HepG2 (cell line): ENCODE measurements at regions not wholly inside any gene's neighbourhood (a gene's known extent, or its start where the extent isn't known, plus 50 kb on each side); places are given as distances from the start of the nearest gene placed in this dataset.

Experiments
- ATAC-seq: fragments of 200-7000 bp; cut with Tn5 transposase; 3 replicates; pipeline ENCODE4 v1.9.1; 2020; ENCODE audit warnings: mild to moderate bottlenecking, moderate library complexity
- BruUV-seq: library from RNA; stranded (reverse); fragments of 400-500 nt; replicated peaks from 2 replicates; lab custom pipeline; 2021; lab: Mats Ljungman, UMichigan
- CTCF ChIA-PET: fragments of 300-600 bp; formaldehyde crosslinking; extraction: SDS; loops from one replicate; lab custom pipeline; 2021; ENCODE audit warnings: low total read pairs, inconsistent platforms, low intra/inter-chr PET ratio; lab: Yijun Ruan, JAX
- POLR2A ChIA-PET: fragments of 350-600 bp; sonication (Branson Sonifier 250); formaldehyde crosslinking; loops from one replicate; lab custom pipeline; 2020; ENCODE audit warnings: antibody characterized with exemption, inconsistent platforms; lab: Yijun Ruan, JAX
- DNase-seq: peaks from one replicate; pipeline ENCODE4 v3.0.0-alpha.2; 2015; ENCODE audit warnings: low spot score
- FAIRE-seq: peaks from 3 replicates; lab custom pipeline; 2011; peaks lifted over from hg19 to GRCh38; lab: Jason Lieb, UNC
- H2AFZ ChIP-seq: one replicate; pipeline ENCODE4 v1.6.1; 2011; ENCODE audit warnings: low read length, inconsistent platforms
- H3K27ac ChIP-seq: fragments of 300-600 bp; 3 replicates; pipeline ENCODE4 v1.8.0; 2011; ENCODE audit warnings: mixed run types, mild to moderate bottlenecking, mixed read lengths, low read length, inconsistent platforms; ENCODE audit not compliant: insufficient read depth; ENCODE audit errors: extremely low read length
- H3K27me3 ChIP-seq, 2 experiments: fragments of 200-600 bp in 1 of 2; 2 replicates in 1 of 2; 3 replicates in 1 of 2; pipeline versions ENCODE4 v1.6.0 to v1.8.0; 2011; ENCODE audit warnings: low read length in 2 of 2, mild to moderate bottlenecking in 2 of 2, moderate library complexity in 2 of 2, inconsistent platforms in 1 of 2; ENCODE audit not compliant: insufficient read depth in 2 of 2, control insufficient read depth in 1 of 2
- H3K36me3 ChIP-seq, 2 experiments: fragments of 200-600 bp in 1 of 2; replicated peaks in 1 of 2; 2 replicates in 1 of 2; 3 replicates in 1 of 2; pipeline versions ENCODE4 v1.5.1 to v1.8.0; 2011; ENCODE audit warnings: low read length in 2 of 2, inconsistent platforms in 1 of 2; ENCODE audit not compliant: insufficient read depth in 2 of 2, control insufficient read depth in 1 of 2
- H3K4me1 ChIP-seq: 2 replicates; pipeline ENCODE4 v1.5.1; 2012; ENCODE audit warnings: low read length, inconsistent platforms; ENCODE audit not compliant: insufficient read depth
- H3K4me2 ChIP-seq: 2 replicates; pipeline ENCODE4 v1.6.0; 2011; ENCODE audit warnings: low read depth, low read length, inconsistent platforms
- H3K4me3 ChIP-seq, 3 experiments: fragments of 200-600 bp in 1 of 3; sonication (generic), shearing (Covaris generic) in 1 of 3; replicated peaks in 1 of 3; 2 replicates each; pipeline ENCODE4 v1.5.1; 2011 to 2016; ENCODE audit warnings: low read length in 3 of 3, inconsistent platforms in 2 of 3, low read depth in 2 of 3, mild to moderate bottlenecking in 2 of 3, control low read depth in 1 of 3, mixed read lengths in 1 of 3; ENCODE audit not compliant: insufficient read depth in 1 of 3
- H3K79me2 ChIP-seq: one replicate; pipeline ENCODE4 v1.6.1; 2011; ENCODE audit warnings: low read length, inconsistent platforms; ENCODE audit not compliant: insufficient read depth
- H3K9ac ChIP-seq: 2 replicates; pipeline ENCODE4 v1.6.0; 2011; ENCODE audit warnings: mild to moderate bottlenecking, low read depth, low read length, inconsistent platforms; ENCODE audit not compliant: insufficient read depth
- H3K9me3 ChIP-seq: 2 replicates; pipeline ENCODE4 v1.5.1; 2012; ENCODE audit warnings: mild to moderate bottlenecking, low read length
- H4K20me1 ChIP-seq: 2 replicates; pipeline ENCODE4 v1.6.0; 2011; ENCODE audit warnings: inconsistent platforms, mild to moderate bottlenecking, low read length, moderate library complexity; ENCODE audit not compliant: insufficient read depth
- EEA1 ChIP-seq: sonication (generic); formaldehyde crosslinking; IDR thresholded peaks from 2 replicates; pipeline ENCODE4 v1.5.1; 2020; ENCODE audit warnings: mild to moderate bottlenecking, missing genetic modification reagents, borderline replicate concordance
- ETV6 ChIP-seq: sonication (generic); formaldehyde crosslinking; conservative IDR thresholded peaks from 2 replicates; pipeline ENCODE4 v1.4.0; 2020; ENCODE audit warnings: missing genetic modification reagents
- HES4 ChIP-seq: sonication (generic); formaldehyde crosslinking; IDR thresholded peaks from 2 replicates; pipeline ENCODE4 v1.9.0; 2021; ENCODE audit warnings: mild to moderate bottlenecking, missing genetic modification reagents, borderline replicate concordance
- KIAA2018 ChIP-seq: sonication (generic); formaldehyde crosslinking; IDR thresholded peaks from 2 replicates; pipeline ENCODE4 v1.5.0; 2020; ENCODE audit warnings: mild to moderate bottlenecking, missing genetic modification reagents, borderline replicate concordance
- NR1H2 ChIP-seq: sonication (generic); formaldehyde crosslinking; IDR thresholded peaks from 2 replicates; pipeline ENCODE4 v1.8.1; 2022; ENCODE audit warnings: low read depth, missing genetic modification reagents, borderline replicate concordance
- RFXANK ChIP-seq: IDR thresholded peaks from 2 replicates; pipeline ENCODE4 v1.6.1; 2016
- ZBED4 ChIP-seq: sonication (generic); formaldehyde crosslinking; IDR thresholded peaks from 2 replicates; pipeline ENCODE4 v1.4.0; 2020; ENCODE audit warnings: missing genetic modification reagents, borderline replicate concordance
- ZMYM4 ChIP-seq: sonication (generic); formaldehyde crosslinking; IDR thresholded peaks from 2 replicates; pipeline ENCODE4 v1.8.1; 2023; ENCODE audit warnings: mild to moderate bottlenecking, missing genetic modification reagents
- ZNF124 ChIP-seq: sonication (generic); formaldehyde crosslinking; IDR thresholded peaks from 2 replicates; pipeline ENCODE4 v1.4.0; 2020; ENCODE audit warnings: missing genetic modification reagents
- ZNF552 ChIP-seq: sonication (generic); formaldehyde crosslinking; IDR thresholded peaks from 2 replicates; pipeline ENCODE4 v1.9.0; 2022; ENCODE audit warnings: missing genetic modification reagents, mild to moderate bottlenecking, borderline replicate concordance
- ZNF713 ChIP-seq: sonication (generic); formaldehyde crosslinking; IDR thresholded peaks from 2 replicates; pipeline ENCODE4 v1.4.0; 2020; ENCODE audit warnings: mild to moderate bottlenecking, missing genetic modification reagents
- ZNF879 ChIP-seq: sonication (generic); formaldehyde crosslinking; IDR thresholded peaks from 2 replicates; pipeline ENCODE4 v1.8.1; 2023; ENCODE audit warnings: missing genetic modification reagents
- WGBS: methylation state at CpG from one replicate; pipeline ENCODE4 v1.1.6; 2017; ENCODE audit warnings: low lambda C conversion rate; 5-methylcytosine and 5-hydroxymethylcytosine counted together
- in situ Hi-C: cut with HindIII; loops from 2 replicates; pipeline ENCODE4 v1.10.0; 2017; ENCODE audit warnings: low pct_unique_long_range_greater_than_20kb; ENCODE audit not compliant: extremely low pct_ligation_motif_present
- intact Hi-C: fragments of 100-400 bp; cut with micrococcal nuclease; formaldehyde crosslinking; loops from one replicate; pipeline ENCODE4 v1.10.0; 2022; ENCODE audit not compliant: unreplicated experiment

DNA sequence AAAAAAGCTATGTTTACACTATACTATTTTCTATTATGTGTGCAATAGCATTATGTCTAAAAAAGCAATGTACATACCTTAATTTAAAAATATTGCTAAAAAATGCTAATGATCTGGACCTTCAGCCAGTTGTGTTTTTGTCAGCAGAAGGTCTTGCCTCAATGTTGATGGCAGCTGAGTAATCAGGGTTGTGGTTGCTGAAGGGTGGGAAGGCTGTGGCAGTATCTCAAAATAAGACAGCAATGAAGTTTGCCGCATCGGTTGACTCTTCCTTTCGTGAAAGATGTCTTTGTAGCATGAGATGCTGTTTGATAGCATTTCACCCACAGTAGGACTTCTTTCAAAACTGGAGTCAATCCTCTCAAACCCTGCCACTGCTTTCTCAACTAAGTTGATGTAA is 134.7 kb upstream of the CDYL start (continued):
- TF ChIP-seq ZNF879 (CRISPR knock-in tag): no peak
- TF ChIP-seq RFXANK (CRISPR knock-in tag): no peak

DNA sequence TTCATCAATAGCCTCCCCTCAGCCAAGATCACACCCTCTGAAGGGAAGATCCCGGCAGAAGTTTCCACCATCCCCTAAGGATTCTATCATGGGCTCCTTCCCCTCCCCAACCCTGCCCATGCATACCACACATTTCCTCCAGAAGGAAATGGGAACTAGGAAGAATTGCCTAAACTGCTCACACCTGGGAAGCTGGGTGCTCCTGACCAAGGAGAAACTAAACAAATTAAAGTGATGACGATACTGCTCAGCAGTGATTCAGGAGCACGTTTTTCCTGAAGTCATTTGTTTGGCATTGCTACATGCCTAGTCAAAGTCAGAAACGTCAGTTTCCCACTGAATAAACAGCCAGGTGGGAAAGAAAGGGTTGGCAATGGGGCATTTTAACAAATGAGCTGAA is 136.1 kb upstream of the CDYL start:
- no peaks in the 10 kb centered on the region for H4K20me1 ChIP-seq
- no peak overlapping the region for H3K27ac ChIP-seq
- H3K4me3 ChIP-seq: no peak overlapping the region
- DNase-seq (no peak), ATAC-seq (no peak), FAIRE-seq (no peak)
- in situ Hi-C loops: no loop called here
- CTCF ChIA-PET: no interaction called here
- H3K9me3 ChIP-seq: no peaks in the 10 kb centered on the region
- H3K36me3 ChIP-seq: no peaks in the 10 kb centered on the region
- H3K9ac ChIP-seq: no peak overlapping the region
- H3K4me2 ChIP-seq: no peak overlapping the region
- H3K27me3 ChIP-seq: peaks cover 0 to 31% of the 10 kb centered on the region in 2 experiments; a peak in 2 of 5 replicates
- intact Hi-C loops: no loop called here
- no peaks in the 10 kb centered on the region for H3K4me1 ChIP-seq
- no TSS peak for BruUV-seq
- POLR2A ChIA-PET: no interaction called here
- whole genome bisulfite sequencing: 0% methylated on average over 4 of the region's 4 CpGs
- no peaks in the 10 kb centered on the region for H3K79me2 ChIP-seq
- no peak overlapping the region for H2AFZ ChIP-seq
- TF ChIP-seq NR1H2 (CRISPR knock-in tag) (no peak), KIAA2018 (CRISPR knock-in tag) (no peak), ZNF552 (CRISPR knock-in tag) (no peak), EEA1 (CRISPR knock-in tag) (no peak), ZBED4 (CRISPR knock-in tag) (no peak), HES4 (CRISPR knock-in tag) (no peak), ZMYM4 (CRISPR knock-in tag) (no peak), ZNF713 (no peak), ZNF124 (no peak), ETV6 (CRISPR knock-in tag) (no peak)
